T1000 (cell line): ENCODE measurements at regions not wholly inside any gene's neighbourhood (a gene's known extent, or its start where the extent isn't known, plus 50 kb on each side); places are given as distances from the start of the nearest gene placed in this dataset.
A peak's percentile ranks its signal among the peaks of the same experiment; 100 is the strongest.
"Not testable (repeated sequence)": the region's sequence is repeated elsewhere in the genome, so short reads cannot be mapped to it uniquely, and the experiment has no call there.

Source experiments
- DNase-seq: peaks from one replicate; lab custom pipeline; 2025; ENCODE audit warnings: mixed read lengths; lab: John Stamatoyannopoulos, UW

DNA sequence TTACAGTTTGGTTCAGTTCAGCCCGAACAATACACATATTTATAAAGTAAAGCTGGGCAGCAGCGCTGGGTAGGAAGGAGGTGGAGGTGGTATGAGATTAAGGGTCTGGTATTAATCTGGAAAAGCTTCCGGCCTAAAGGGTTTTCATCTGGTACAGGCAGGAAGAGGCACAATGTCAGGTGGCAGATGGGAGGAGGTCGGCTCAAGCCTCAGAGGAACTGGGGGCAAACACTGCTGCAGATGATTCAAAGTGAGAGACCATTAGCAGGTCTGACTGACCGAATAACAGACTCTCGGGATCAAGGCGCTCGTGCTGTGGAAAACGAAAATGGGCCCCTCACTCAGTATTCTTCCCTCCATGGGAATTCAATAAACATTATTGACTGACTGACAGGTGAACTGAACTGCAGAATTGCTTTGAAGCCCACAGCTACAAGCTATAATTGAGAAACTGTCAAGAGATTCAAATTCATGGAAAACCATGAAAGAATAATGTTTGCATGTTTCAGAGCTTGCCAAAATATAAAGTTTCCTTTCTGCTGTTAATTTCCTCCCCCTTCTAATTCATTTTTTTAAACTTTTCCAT lies 75.3 kb downstream of the TMEM167A start:
- no peak for DNase-seq

DNA sequence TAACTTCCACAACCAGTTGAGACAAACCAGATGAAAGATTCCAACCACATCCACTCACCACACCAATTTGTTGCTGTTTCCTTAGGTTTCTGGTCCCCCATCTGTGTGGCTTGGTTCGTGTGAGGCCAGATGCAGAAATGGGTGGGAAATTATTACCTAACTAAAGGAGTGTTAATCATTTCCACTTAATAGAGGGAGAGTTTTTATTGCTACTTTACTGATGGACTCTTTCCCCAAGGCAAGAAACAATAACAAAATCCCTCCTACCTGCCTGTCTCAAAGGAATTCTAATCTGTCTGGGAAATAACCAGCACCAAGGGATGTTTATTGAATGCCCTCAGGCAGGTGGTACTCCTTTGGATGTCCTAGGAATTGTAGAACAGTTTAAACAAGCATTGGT lies 76.3 kb downstream of the TMEM167A start:
- no peak for DNase-seq

DNA sequence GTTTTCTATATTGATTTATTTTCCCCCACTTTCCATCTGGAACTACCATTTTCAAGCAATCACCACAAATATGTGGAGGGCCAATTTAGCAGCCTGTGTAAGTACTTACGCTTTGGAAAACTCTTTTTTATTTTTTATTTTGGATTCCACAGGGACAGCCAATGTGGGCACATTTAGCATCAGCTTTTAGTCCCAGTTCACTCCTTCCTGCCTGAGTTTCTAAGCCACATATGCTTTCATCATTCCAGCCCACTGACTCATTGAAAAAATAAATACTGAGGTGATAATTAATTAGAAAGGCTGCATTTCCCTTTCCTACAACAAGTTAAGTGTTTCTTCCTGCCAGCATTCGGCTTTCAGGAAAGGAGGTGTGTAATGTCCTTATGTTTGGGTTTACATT lies 76.8 kb downstream of the TMEM167A start:
- DNase-seq: no peak

DNA sequence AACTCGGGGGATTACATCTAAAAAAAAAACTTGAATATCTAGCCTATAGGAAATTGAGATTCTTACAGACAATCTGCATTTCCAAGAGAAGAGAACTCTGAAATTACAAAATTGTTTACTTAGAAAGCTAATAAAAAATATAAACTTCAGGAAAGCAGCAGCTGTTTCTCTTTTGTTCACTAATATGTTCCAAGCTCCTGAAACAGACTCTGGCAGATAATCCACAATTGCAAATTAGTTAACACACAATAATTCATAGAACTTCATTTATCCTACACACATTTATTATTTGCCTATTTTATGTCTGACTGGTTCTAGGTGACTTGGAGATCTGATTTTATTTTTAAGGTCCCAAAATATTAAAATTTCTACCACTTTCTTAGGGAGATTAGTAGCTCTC lies 83.8 kb downstream of the TMEM167A start:
- no peak for DNase-seq

DNA sequence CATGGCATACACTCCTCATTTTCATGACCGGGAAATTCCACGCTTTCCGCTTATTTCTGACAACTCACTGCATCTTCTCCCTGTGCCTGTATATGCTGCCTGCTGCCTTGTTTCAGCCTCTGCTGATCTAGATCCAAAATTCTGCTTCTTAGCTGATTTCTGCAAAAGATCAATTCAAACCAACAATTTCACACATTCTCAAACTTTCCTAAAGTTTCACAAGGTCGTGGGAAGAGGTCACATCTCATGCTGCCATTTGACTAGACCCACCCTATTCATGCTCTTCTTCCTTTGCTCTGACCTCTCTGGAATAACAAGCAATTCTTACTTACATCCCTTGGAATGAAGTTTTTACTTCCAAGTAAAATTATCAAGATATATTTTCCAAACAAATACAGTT lies 84.5 kb downstream of the TMEM167A start:
- DNase-seq: no peak

- no peak for DNase-seq
Observed at GRCh38 chr5:82991678-82992323, 85.4 kb downstream of the TMEM167A start.

DNA sequence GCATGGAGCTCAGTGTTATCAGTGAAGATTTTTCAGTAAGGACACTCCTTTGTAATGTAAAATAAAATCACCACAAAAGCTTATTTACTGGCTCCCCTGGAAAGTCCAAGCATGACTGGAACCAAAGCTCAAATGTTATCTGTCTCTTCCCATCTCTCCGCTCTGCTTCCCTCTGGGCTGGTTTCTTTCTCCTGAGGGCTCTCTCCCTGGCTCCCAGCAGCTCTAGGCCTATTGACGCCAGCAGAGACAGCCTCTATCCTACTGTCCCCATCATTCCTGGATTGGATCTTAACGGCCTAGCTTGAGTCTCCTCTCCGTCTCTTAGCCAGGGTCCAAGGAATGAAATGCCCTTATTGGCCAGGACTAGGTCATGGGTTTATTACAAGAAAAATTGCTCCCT lies 86.1 kb downstream of the TMEM167A start:
- no peak for DNase-seq

- DNase-seq: no peak
Observed at GRCh38 chr5:82987188-82987587, 90.0 kb downstream of the TMEM167A start.

- DNase-seq: no peak
Observed at GRCh38 chr5:82986404-82986803, 90.8 kb downstream of the TMEM167A start.

DNA sequence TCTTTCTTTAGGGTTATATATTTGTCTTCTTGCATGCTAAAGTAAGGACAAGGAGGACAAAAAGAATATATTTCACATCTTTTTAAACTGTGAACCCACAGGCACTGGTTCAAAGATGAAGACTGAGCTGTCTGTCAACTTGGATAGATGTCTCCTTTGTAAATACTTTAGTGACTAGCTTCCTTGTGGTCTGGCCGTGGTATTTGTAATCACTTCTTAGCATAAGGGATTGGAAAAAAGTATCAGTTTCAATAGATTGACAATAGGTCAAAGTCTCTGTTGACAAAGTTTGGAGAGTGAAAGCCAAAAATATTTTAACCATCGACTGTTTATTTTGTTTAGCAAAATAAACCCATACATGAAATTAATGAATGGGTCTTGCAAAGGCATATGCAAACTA lies 91.4 kb downstream of the TMEM167A start:
- DNase-seq: no peak

DNA sequence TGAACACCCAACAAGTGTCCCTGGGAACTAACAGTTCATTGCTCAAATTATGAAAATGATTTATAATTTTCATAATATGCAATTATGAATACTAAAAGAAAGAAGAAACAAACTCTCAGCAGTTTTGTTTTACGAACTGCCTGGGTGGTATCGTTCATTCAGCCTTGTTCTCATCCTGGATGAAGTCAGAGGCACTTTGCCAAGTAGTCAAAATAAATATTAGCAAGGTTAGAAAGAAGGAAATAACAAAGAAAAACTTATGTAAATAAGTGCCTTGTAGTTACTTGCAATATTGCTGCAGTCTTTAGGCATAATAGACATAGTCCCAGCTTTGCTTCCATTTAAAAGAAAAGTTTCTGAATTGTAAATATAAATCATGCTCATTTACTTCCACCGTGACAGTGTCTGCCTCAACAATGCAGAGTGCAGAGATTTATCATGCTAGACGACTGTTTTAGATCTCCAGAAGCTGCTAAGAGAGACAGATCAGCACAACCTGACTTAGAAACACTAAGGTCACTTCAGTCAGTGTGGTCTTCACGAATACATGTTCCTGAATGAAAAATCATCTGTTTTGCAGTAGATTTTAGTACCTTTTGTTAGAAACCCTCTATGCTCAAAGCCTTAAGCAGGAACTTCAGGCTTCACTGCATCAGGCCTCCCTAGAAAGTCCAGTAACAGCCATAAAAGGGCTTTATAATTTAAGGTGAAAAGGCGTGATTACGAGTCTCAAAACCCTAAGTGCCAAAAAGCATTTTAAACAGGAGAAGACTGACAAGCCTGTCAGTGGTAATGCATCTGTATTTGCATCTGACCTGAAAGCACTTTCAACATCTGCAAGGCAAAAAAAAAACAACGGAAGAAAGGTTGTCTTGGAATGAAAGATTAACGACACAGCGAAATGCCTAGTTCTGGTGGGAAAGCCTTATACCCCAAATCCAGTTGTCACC lies 92.1 kb downstream of the TMEM167A start:
- DNase-seq: no peak

DNA sequence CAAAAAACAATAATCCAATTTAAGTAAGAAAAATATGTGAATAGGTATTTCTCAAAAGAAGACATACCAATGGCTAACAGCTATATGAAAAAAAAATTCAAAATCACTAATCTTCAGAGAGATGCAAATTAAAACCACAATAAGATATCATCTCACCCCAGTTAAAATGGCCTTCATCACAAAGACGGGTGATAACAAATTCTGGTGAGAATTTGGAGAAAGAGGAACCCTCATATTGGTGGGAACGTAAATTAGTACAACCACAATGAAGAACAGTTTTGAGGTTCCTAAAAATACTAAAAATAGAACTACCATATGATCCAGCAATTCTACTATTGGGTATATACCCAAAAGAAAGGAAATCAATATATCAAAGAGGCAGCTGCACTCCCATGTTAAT lies 94.3 kb downstream of the TMEM167A start:
- no peak for DNase-seq

DNA sequence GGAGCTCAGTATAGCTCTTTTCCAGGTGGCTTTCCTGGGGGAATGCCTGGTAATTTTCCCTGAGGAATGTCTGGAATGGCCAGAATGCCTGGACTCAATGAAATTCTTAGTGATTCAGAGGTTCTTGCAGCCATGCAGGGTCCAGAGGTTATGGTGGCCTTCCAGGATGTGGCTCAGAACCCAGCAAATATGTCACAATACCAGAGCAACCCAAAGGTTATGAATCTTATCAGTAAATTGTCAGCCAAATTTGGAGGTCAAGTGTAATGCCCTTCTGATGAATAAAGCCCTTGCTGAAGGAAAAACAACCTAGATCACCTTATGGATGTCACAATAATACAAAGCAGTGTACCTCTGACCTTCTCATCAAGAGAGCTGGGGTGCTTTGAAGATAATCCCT lies 100.3 kb downstream of the TMEM167A start:
- DNase-seq: not testable (repeated sequence)

- no peak for DNase-seq
Observed at GRCh38 chr5:82975812-82976211, 101.4 kb downstream of the TMEM167A start.

GRCh38 chr5:82975396-82975795 lies 101.8 kb downstream of the TMEM167A start:
- DNase-seq: no peak

GRCh38 chr5:82974346-82974745 lies 102.8 kb downstream of the TMEM167A start:
- DNase-seq: not testable (repeated sequence)

- no peak for DNase-seq
Observed at GRCh38 chr5:82971901-82972300, 105.3 kb downstream of the TMEM167A start.

DNA sequence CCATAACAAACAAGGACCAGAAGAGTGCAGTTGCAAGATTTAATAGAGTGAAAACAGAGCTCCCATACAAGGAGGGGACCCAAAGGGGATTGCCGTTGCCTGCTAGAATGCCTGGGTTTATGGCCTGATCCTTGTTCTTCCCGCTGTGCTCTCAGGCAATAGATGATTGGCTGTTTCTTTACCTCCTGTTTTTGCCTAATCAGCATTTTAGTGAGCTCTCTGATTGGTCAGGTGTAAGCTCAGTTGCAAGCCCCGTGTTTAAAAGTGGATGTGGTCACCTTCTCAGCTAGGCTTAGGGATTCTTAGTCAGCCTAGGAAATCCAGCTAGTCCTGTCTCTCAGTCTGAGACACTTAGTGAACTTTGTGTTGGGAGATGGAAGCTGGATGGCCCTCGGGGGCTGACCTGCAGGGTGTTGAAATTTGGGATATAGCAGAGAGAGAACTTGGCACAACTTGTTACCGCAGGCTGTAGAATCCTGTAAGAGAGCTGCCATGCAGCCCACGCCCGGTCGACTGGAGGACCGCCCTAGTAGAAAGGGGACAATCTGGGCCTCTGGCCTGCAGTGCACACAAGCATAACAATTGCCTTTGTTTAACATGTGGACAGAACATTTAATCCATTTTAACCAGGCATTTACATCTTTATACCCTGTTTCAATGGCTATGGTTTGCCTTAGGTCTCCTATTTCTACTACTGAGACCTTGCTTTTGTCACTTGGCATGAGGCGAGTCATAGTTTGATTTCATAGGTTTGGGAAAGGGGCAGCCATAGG lies 106.0 kb downstream of the TMEM167A start:
- DNase-seq: not testable (repeated sequence)

DNA sequence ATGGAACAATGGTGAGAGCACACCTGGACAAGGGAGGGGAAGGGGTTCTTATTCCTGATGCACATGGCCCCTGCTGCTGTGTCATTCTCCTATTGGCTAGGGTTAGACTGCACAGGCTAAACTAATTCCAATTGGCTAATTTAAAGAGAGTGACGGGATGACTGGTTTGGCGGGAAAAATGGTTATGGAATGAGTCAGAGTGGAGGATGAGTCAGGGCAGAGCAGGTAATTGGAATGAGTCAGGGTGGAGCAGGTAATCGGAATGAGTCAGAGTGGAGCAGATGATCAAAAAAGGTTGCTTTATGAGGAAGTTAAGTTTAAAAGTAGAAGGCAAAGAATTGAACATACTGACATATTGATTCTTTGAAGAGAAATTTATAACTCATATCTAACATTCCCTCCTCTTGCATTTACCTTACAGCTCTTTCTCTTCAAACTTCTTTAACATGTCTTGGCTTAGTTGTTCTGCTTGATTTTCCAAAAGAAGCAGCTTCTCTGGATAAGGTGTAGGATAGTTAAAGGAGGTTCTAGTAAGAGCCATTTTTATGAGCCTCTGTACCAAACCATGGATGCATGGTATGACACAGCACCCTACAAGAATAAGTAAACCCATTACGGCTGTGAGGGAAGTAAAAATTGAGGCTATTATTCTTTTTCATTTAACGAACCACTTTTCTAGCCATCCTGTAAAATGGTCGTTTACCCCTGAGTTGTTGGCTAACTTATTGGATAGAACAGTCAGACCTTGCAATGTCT lies 107.8 kb downstream of the TMEM167A start:
- peak; percentile 12 for DNase-seq

DNA sequence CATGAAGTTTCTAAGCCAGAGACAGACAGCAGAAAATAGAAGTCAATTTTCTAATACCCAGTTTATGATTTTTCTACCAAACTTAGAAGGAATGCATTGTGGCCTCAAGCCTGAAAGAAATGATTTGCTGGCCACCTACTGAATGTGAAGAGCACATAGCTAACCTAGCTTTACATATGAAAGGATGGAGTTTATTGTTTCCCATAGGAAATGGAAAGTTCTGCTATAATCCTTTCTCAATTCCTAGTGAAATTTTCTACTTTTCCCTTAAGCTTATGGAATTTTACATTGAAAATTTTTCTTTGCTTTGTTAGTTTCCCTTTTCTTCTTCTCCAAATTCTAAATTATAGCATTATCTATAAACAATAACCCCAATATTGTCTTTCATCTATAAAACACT lies 110.1 kb downstream of the TMEM167A start:
- DNase-seq: no peak

DNA sequence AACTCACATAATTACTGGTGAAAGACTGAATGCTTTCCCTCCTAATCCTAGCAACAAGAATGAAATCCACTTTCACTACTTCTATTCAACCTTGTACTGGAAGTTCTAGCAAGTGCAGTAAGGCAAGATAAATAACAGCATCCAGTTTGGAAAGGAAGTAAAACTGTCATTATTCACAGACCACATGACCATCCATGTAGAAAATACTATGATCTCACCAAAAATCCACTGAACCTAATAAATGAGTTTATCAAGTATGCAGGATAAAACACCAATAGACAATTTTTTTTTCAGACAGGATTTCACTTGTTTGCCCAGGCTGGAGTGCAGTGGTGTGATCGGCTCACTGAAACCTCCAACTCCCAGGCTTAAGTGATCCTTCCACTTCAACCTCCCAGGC lies 117.7 kb downstream of the TMEM167A start:
- DNase-seq: no peak
